Body of pancreas (tissue), 4 donors: ENCODE measurements at regions not wholly inside any gene's neighbourhood (a gene's known extent, or its start where the extent isn't known, plus 50 kb on each side); places are given as distances from the start of the nearest gene placed in this dataset.

Experiments used
- POLR2A ChIP-seq, 3 donors: fragments of 450-650 bp; IDR thresholded peaks; one replicate each; pipeline ENCODE4 v1.6.1; 2016; ENCODE audit warnings: antibody characterized with exemption in 3 of 3, mild to moderate bottlenecking in 2 of 3
- TF ChIP-seq, protein P1 (sequence below), 7 experiments: fragments of 450-650 bp in 4 of 7; fragments of 200-600 bp in 3 of 7; sonication (generic) in 3 of 7; IDR thresholded peaks; one replicate each; pipeline ENCODE4 v1.5.1; 2016 to 2019; ENCODE audit warnings: antibody characterized with exemption in 7 of 7

- no peak for TF ChIP-seq POLR2A (IDR thresholded peaks at IDR 0.05)
- TF ChIP-seq, protein P1, sequence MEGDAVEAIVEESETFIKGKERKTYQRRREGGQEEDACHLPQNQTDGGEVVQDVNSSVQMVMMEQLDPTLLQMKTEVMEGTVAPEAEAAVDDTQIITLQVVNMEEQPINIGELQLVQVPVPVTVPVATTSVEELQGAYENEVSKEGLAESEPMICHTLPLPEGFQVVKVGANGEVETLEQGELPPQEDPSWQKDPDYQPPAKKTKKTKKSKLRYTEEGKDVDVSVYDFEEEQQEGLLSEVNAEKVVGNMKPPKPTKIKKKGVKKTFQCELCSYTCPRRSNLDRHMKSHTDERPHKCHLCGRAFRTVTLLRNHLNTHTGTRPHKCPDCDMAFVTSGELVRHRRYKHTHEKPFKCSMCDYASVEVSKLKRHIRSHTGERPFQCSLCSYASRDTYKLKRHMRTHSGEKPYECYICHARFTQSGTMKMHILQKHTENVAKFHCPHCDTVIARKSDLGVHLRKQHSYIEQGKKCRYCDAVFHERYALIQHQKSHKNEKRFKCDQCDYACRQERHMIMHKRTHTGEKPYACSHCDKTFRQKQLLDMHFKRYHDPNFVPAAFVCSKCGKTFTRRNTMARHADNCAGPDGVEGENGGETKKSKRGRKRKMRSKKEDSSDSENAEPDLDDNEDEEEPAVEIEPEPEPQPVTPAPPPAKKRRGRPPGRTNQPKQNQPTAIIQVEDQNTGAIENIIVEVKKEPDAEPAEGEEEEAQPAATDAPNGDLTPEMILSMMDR (IDR thresholded peaks at IDR 0.05), result no peak
Measured at GRCh38 chr2:222372993-222373392, 51.4 kb upstream of the SGPP2 start.
